ACHN (cell line): ENCODE measurements at regions not wholly inside any gene's neighbourhood (a gene's known extent, or its start where the extent isn't known, plus 50 kb on each side); places are given as distances from the start of the nearest gene placed in this dataset.

Experiments used
- DNase-seq: peaks from one replicate; pipeline ENCODE4 v3.0.0-alpha.2; 2015
- in situ Hi-C: cut with HindIII; loops from 2 replicates; pipeline ENCODE4 v1.10.0; 2017; ENCODE audit warnings: low sequenced_read_pairs, low pct_ligation_motif_present, low pct_unique_long_range_greater_than_20kb

- DNase-seq, result no peak
- in situ Hi-C loops, result loop anchor here (25.0 kb wide), 1 partner anchor 157 kb away; no protein-coding TSS in a partner anchor
These were observed 87.9 kb upstream of the MAMDC2 start for GRCh38 chr9:69955536-69956355.

GRCh38 chr9:69961843-69962242, 81.8 kb upstream of the MAMDC2 start:
- DNase-seq, result no peak
- in situ Hi-C loops, result loop anchor here (25.0 kb wide), 1 partner anchor 150 kb away; no protein-coding TSS in a partner anchor

- DNase-seq, result no peak
- in situ Hi-C loops, result loop anchor here (25.0 kb wide), 1 partner anchor 148 kb away; no protein-coding TSS in a partner anchor
These were observed 79.8 kb upstream of the MAMDC2 start for GRCh38 chr9:69963803-69964202.

- in situ Hi-C loops, result loop anchor here (25.0 kb wide), 1 partner anchor 148 kb away; no protein-coding TSS in a partner anchor
These were observed 79.2 kb upstream of the MAMDC2 start for GRCh38 chr9:69964446-69964845.

GRCh38 chr9:69965416-69966145, 78.1 kb upstream of the MAMDC2 start:
- in situ Hi-C loops, result loop anchor here (25.0 kb wide), 1 partner anchor 147 kb away; no protein-coding TSS in a partner anchor
- DNase-seq, result no peak

More at GRCh38 chr9:69964446-69964845, 79.2 kb upstream of the MAMDC2 start:
- DNase-seq, result no peak

GRCh38 chr9:69967344-69967743, 76.3 kb upstream of the MAMDC2 start:
- in situ Hi-C loops, result loop anchor here (25.0 kb wide), 1 partner anchor 145 kb away; no protein-coding TSS in a partner anchor
- DNase-seq, result no peak

GRCh38 chr9:69970001-69970533, 73.6 kb upstream of the MAMDC2 start:
- no peak for DNase-seq
- in situ Hi-C loops, result loop anchor here (25.0 kb wide), 1 partner anchor 142 kb away; no protein-coding TSS in a partner anchor

GRCh38 chr9:69971643-69972449, 71.8 kb upstream of the MAMDC2 start:
- in situ Hi-C loops, result loop anchor here (25.0 kb wide), 1 partner anchor 140 kb away; no protein-coding TSS in a partner anchor
- DNase-seq, result peak; percentile 66

GRCh38 chr9:69975681-69976080, 68.0 kb upstream of the MAMDC2 start:
- DNase-seq, result no peak
- in situ Hi-C loops, result no loop called here

GRCh38 chr9:69976152-69976551, 67.5 kb upstream of the MAMDC2 start:
- peak; percentile 74 for DNase-seq
- in situ Hi-C loops, result no loop called here

- in situ Hi-C loops, result no loop called here
- DNase-seq, result no peak
These were observed 63.6 kb upstream of the MAMDC2 start for GRCh38 chr9:69980041-69980440.

GRCh38 chr9:69980591-69980990, 63.1 kb upstream of the MAMDC2 start:
- in situ Hi-C loops, result no loop called here
- no peak for DNase-seq

- peak; percentile 54 for DNase-seq
These were observed 61.8 kb upstream of the MAMDC2 start for GRCh38 chr9:69981686-69982445.

GRCh38 chr9:69984831-69985230, 58.8 kb upstream of the MAMDC2 start:
- DNase-seq, result no peak
- in situ Hi-C loops, result no loop called here

More at GRCh38 chr9:69981686-69982445, 61.8 kb upstream of the MAMDC2 start:
- in situ Hi-C loops, result no loop called here

GRCh38 chr9:69985971-69986370, 57.7 kb upstream of the MAMDC2 start:
- in situ Hi-C loops, result no loop called here

GRCh38 chr9:69986970-69987369, 56.7 kb upstream of the MAMDC2 start:
- DNase-seq, result no peak
- in situ Hi-C loops, result no loop called here

More at GRCh38 chr9:69985971-69986370, 57.7 kb upstream of the MAMDC2 start:
- no peak for DNase-seq

GRCh38 chr9:69987457-69987856, 56.2 kb upstream of the MAMDC2 start:
- no peak for DNase-seq
- in situ Hi-C loops, result no loop called here
